Progenitor cell of endocrine pancreas (in vitro differentiated cells): ENCODE measurements at regions not wholly inside any gene's neighbourhood (a gene's known extent, or its start where the extent isn't known, plus 50 kb on each side); places are given as distances from the start of the nearest gene placed in this dataset.

Source experiments
- DNase-seq: peaks from one replicate; pipeline ENCODE4 v3.0.0; 2021; ENCODE audit warnings: low spot score; ENCODE audit not compliant: unreplicated experiment
- H3K27ac Mint-ChIP-seq: 2 replicates; pipeline ENCODE4 v1.8.0; 2021; ENCODE audit warnings: mild to moderate bottlenecking, moderate library complexity, mixed read lengths
- H3K27me3 Mint-ChIP-seq: 2 replicates; pipeline ENCODE4 v1.8.0; 2021; ENCODE audit warnings: mixed read lengths
- H3K36me3 Mint-ChIP-seq: 2 replicates; pipeline ENCODE4 v1.8.0; 2022; ENCODE audit warnings: mixed read lengths; ENCODE audit not compliant: insufficient read depth
- H3K4me1 Mint-ChIP-seq: 2 replicates; pipeline ENCODE4 v1.8.0; 2021; ENCODE audit warnings: low read depth, mixed read lengths
- H3K4me3 Mint-ChIP-seq: 2 replicates; pipeline ENCODE4 v1.8.0; 2021; ENCODE audit warnings: low read depth, mild to moderate bottlenecking, moderate library complexity, mixed read lengths
- H3K9me3 Mint-ChIP-seq: 2 replicates; pipeline ENCODE4 v1.8.0; 2021; ENCODE audit warnings: low read depth, mixed read lengths
- CTCF ChIP-seq: fragments of 200-600 bp; sonication (generic); IDR thresholded peaks from one replicate; pipeline ENCODE4 v1.5.0; 2021; ENCODE audit warnings: antibody characterized with exemption, mild to moderate bottlenecking; ENCODE audit not compliant: unreplicated experiment

DNA sequence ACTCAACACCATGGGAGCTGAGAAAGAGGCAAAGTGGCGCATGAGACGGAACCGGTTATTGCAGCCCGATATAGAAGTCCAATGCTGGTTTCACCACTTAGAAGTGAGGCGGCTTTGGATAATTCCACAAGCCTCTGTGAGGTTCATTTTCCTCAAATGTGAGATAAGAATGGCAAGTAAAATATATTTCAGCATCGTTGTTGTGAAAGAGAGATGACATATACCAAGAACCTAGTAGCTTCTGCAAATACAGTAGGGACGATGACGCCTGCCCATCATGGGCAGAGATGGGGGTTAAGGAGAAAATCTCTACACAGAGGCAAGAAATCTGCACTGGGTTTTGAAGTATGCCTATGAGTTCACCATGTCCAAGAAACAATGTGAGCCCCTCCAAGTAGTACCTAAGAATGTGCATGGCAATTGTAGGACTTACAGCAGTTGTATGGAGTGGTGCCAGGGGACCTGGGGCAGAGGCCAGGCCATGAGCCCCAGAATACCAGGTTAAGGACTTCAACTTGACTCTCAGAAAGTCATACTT is 352.0 kb downstream of the RNF144A start:
- Mint-ChIP-seq H3K4me3 (no peak overlapping the region), H3K4me1 (peaks cover 7% of the 10 kb centered on the region), H3K36me3 (no peaks in the 10 kb centered on the region), H3K27me3 (peaks cover 12% of the 10 kb centered on the region), H3K27ac (no peak overlapping the region), H3K9me3 (no peaks in the 10 kb centered on the region)
- DNase-seq: no peak
- TF ChIP-seq CTCF: no peak

- no peak for TF ChIP-seq CTCF
- Mint-ChIP-seq H3K4me1 (peaks cover 8% of the 10 kb centered on the region), H3K9me3 (no peaks in the 10 kb centered on the region), H3K4me3 (no peak overlapping the region), H3K27me3 (peaks cover 10% of the 10 kb centered on the region), H3K36me3 (no peaks in the 10 kb centered on the region), H3K27ac (no peak overlapping the region)
- no peak for DNase-seq
Measured at GRCh38 chr2:7270011-7270431, 352.8 kb downstream of the RNF144A start.

GRCh38 chr2:7272210-7272609 is 355.0 kb downstream of the RNF144A start:
- no peaks in the 10 kb centered on the region for H3K9me3 Mint-ChIP-seq
- no peak overlapping the region for H3K27ac Mint-ChIP-seq
- DNase-seq: no peak
- peaks cover 19% of the 10 kb centered on the region for H3K4me1 Mint-ChIP-seq
- TF ChIP-seq CTCF: no peak
- no peak overlapping the region for H3K4me3 Mint-ChIP-seq
- H3K36me3 Mint-ChIP-seq: no peaks in the 10 kb centered on the region
- peaks cover 10% of the 10 kb centered on the region for H3K27me3 Mint-ChIP-seq

GRCh38 chr2:7278984-7279383 is 361.8 kb downstream of the RNF144A start:
- Mint-ChIP-seq H3K9me3 (peaks cover 5% of the 10 kb centered on the region), H3K4me3 (no peak overlapping the region), H3K27ac (no peak overlapping the region), H3K27me3 (no peaks in the 10 kb centered on the region), H3K4me1 (peaks cover 24% of the 10 kb centered on the region), H3K36me3 (no peaks in the 10 kb centered on the region)
- DNase-seq: no peak
- no peak for TF ChIP-seq CTCF

DNA sequence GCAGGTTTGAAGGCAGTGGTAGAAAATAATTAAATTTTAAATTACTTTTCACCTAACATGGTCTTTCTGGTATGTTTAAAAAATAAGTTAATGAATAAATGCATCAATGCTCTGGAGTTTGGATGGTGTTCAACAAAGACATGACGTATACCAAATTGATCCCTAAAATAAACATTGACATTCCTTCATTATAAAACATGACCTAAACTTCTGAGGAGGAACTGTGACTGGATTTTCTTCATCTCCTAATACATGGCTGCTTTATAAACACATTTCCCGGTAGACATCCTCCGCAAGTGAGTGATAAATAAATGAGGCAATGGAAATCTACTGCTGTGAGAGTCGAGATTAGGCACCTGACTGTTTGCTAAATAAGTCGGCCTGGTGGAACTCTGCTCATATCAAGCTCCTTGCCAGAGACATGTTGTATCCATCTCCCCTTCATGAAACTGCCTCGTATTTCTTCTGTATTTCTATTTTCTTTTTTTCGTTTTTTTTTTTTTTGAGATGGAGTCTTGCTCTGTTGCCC is 362.3 kb downstream of the RNF144A start:
- H3K27me3 Mint-ChIP-seq: no peaks in the 10 kb centered on the region

More for the DNA sequence above, 362.3 kb downstream of the RNF144A start:
- peaks cover 5% of the 10 kb centered on the region for H3K9me3 Mint-ChIP-seq
- peaks cover 24% of the 10 kb centered on the region for H3K4me1 Mint-ChIP-seq
- no peaks in the 10 kb centered on the region for H3K36me3 Mint-ChIP-seq
- no peak overlapping the region for H3K4me3 Mint-ChIP-seq
- no peak for DNase-seq
- H3K27ac Mint-ChIP-seq: no peak overlapping the region
- no peak for TF ChIP-seq CTCF
